ENCODE measurements at regions not wholly inside any gene's neighbourhood (a gene's known extent, or its start where the extent isn't known, plus 50 kb on each side); places are given as distances from the start of the nearest gene placed in this dataset.

GRCh38 chr6:43924222-43924702 lies 154.3 kb downstream of the VEGFA start:
- 59% methylated on average over 12 of the region's 12 CpGs for WGBS (ENCODE audit: insufficient coverage)
- Histone ChIP-seq H3K9me3 (replicated peaks; ENCODE audit: control insufficient read depth, low read depth, low read length) (no peaks in the 10 kb centered on the region), H3K36me3 (ENCODE audit: control insufficient read depth, insufficient read depth, low read length) (no peaks in the 10 kb centered on the region), H3K4me1 (ENCODE audit: control insufficient read depth, insufficient read depth, low read length) (no peaks in the 10 kb centered on the region), H3K27ac (ENCODE audit: low read length) (no peak overlapping the region), H3K4me3 (ENCODE audit: low read length) (no peak overlapping the region), H3K27me3 (ENCODE audit: control insufficient read depth, insufficient read depth, low read length) (no peaks in the 10 kb centered on the region)
- no peak for DNase-seq

GRCh38 chr6:43923376-43924221 lies 153.6 kb downstream of the VEGFA start:
- 83% methylated on average over 13 of the region's 15 CpGs for WGBS (ENCODE audit: insufficient coverage)
- DNase-seq = no peak
- Histone ChIP-seq H3K4me1 (ENCODE audit: control insufficient read depth, insufficient read depth, low read length) (no peaks in the 10 kb centered on the region), H3K27me3 (ENCODE audit: control insufficient read depth, insufficient read depth, low read length) (no peaks in the 10 kb centered on the region), H3K27ac (ENCODE audit: low read length) (no peak overlapping the region), H3K4me3 (ENCODE audit: low read length) (no peak overlapping the region), H3K9me3 (replicated peaks; ENCODE audit: control insufficient read depth, low read depth, low read length) (no peaks in the 10 kb centered on the region), H3K36me3 (ENCODE audit: control insufficient read depth, insufficient read depth, low read length) (no peaks in the 10 kb centered on the region)

GRCh38 chr6:43922426-43923375 lies 152.7 kb downstream of the VEGFA start:
- Histone ChIP-seq H3K4me3 (ENCODE audit: low read length) (no peak overlapping the region), H3K36me3 (ENCODE audit: control insufficient read depth, insufficient read depth, low read length) (no peaks in the 10 kb centered on the region), H3K9me3 (replicated peaks; ENCODE audit: control insufficient read depth, low read depth, low read length) (no peaks in the 10 kb centered on the region), H3K27ac (ENCODE audit: low read length) (no peak overlapping the region), H3K27me3 (ENCODE audit: control insufficient read depth, insufficient read depth, low read length) (no peaks in the 10 kb centered on the region), H3K4me1 (ENCODE audit: control insufficient read depth, insufficient read depth, low read length) (no peaks in the 10 kb centered on the region)
- WGBS (ENCODE audit: insufficient coverage) = 91% methylated on average over 10 of the region's 17 CpGs
- DNase-seq = no peak

- no peak overlapping the region for H3K4me3 ChIP-seq (ENCODE audit: low read length)
- no peaks in the 10 kb centered on the region for H3K27me3 ChIP-seq (ENCODE audit: control insufficient read depth, insufficient read depth, low read length)
- H3K4me1 ChIP-seq (ENCODE audit: control insufficient read depth, insufficient read depth, low read length) = no peaks in the 10 kb centered on the region
- DNase-seq = no peak
- H3K27ac ChIP-seq (ENCODE audit: low read length) = no peak overlapping the region
- WGBS (ENCODE audit: insufficient coverage) = 62% methylated on average over 15 of the region's 20 CpGs
- no peaks in the 10 kb centered on the region for H3K9me3 ChIP-seq (replicated peaks; ENCODE audit: control insufficient read depth, low read depth, low read length)
- H3K36me3 ChIP-seq (ENCODE audit: control insufficient read depth, insufficient read depth, low read length) = no peaks in the 10 kb centered on the region
Measured at GRCh38 chr6:43921548-43922425, 151.8 kb downstream of the VEGFA start.

GRCh38 chr6:43921039-43921438 lies 151.0 kb downstream of the VEGFA start:
- Histone ChIP-seq H3K4me1 (ENCODE audit: control insufficient read depth, insufficient read depth, low read length) (no peaks in the 10 kb centered on the region), H3K9me3 (replicated peaks; ENCODE audit: control insufficient read depth, low read depth, low read length) (no peaks in the 10 kb centered on the region), H3K27ac (ENCODE audit: low read length) (no peak overlapping the region), H3K27me3 (ENCODE audit: control insufficient read depth, insufficient read depth, low read length) (no peaks in the 10 kb centered on the region), H3K36me3 (ENCODE audit: control insufficient read depth, insufficient read depth, low read length) (no peaks in the 10 kb centered on the region), H3K4me3 (ENCODE audit: low read length) (no peak overlapping the region)
- no peak for DNase-seq
- WGBS (ENCODE audit: insufficient coverage) = 72% methylated on average over 8 of the region's 9 CpGs

GRCh38 chr6:43919774-43920173 lies 149.8 kb downstream of the VEGFA start:
- 80% methylated on average over 2 of the region's 2 CpGs for WGBS (ENCODE audit: insufficient coverage)

GRCh38 chr6:43917878-43918382 lies 147.9 kb downstream of the VEGFA start:
- H3K27ac ChIP-seq (ENCODE audit: low read length) = no peak overlapping the region
- DNase-seq = no peak
- 85% methylated on average over 6 of the region's 6 CpGs for WGBS (ENCODE audit: insufficient coverage)

More at GRCh38 chr6:43919774-43920173, 149.8 kb downstream of the VEGFA start:
- no peaks in the 10 kb centered on the region for H3K4me1 ChIP-seq (ENCODE audit: control insufficient read depth, insufficient read depth, low read length)
- H3K27me3 ChIP-seq (ENCODE audit: control insufficient read depth, insufficient read depth, low read length) = no peaks in the 10 kb centered on the region
- no peaks in the 10 kb centered on the region for H3K36me3 ChIP-seq (ENCODE audit: control insufficient read depth, insufficient read depth, low read length)
- no peak overlapping the region for H3K27ac ChIP-seq (ENCODE audit: low read length)
- DNase-seq = no peak
- no peaks in the 10 kb centered on the region for H3K9me3 ChIP-seq (replicated peaks; ENCODE audit: control insufficient read depth, low read depth, low read length)
- H3K4me3 ChIP-seq (ENCODE audit: low read length) = no peak overlapping the region

GRCh38 chr6:43916924-43917877 lies 147.2 kb downstream of the VEGFA start:
- H3K4me3 ChIP-seq (ENCODE audit: low read length) = no peak overlapping the region
- no peaks in the 10 kb centered on the region for H3K4me1 ChIP-seq (ENCODE audit: control insufficient read depth, insufficient read depth, low read length)

More at GRCh38 chr6:43917878-43918382, 147.9 kb downstream of the VEGFA start:
- Histone ChIP-seq H3K36me3 (ENCODE audit: control insufficient read depth, insufficient read depth, low read length) (no peaks in the 10 kb centered on the region), H3K9me3 (replicated peaks; ENCODE audit: control insufficient read depth, low read depth, low read length) (no peaks in the 10 kb centered on the region), H3K4me3 (ENCODE audit: low read length) (no peak overlapping the region), H3K4me1 (ENCODE audit: control insufficient read depth, insufficient read depth, low read length) (no peaks in the 10 kb centered on the region), H3K27me3 (ENCODE audit: control insufficient read depth, insufficient read depth, low read length) (no peaks in the 10 kb centered on the region)

More at GRCh38 chr6:43916924-43917877, 147.2 kb downstream of the VEGFA start:
- Histone ChIP-seq H3K27ac (ENCODE audit: low read length) (no peak overlapping the region), H3K9me3 (replicated peaks; ENCODE audit: control insufficient read depth, low read depth, low read length) (no peaks in the 10 kb centered on the region), H3K36me3 (ENCODE audit: control insufficient read depth, insufficient read depth, low read length) (no peaks in the 10 kb centered on the region), H3K27me3 (ENCODE audit: control insufficient read depth, insufficient read depth, low read length) (no peaks in the 10 kb centered on the region)
- 42% methylated on average over 5 of the region's 12 CpGs for WGBS (ENCODE audit: insufficient coverage)
- DNase-seq = peak; percentile 58

Measured in muscle of leg (tissue), 3 donors.